ENCODE measurements at regions not wholly inside any gene's neighbourhood (a gene's known extent, or its start where the extent isn't known, plus 50 kb on each side); places are given as distances from the start of the nearest gene placed in this dataset.
"Not testable (repeated sequence)": the region's sequence is repeated elsewhere in the genome, so short reads cannot be mapped to it uniquely, and the experiment has no call there.

GRCh38 chr2:47728551-47728950 lies 54.4 kb upstream of the MSH6 start:
- no peak for DNase-seq (ENCODE audit: low spot score)

- DNase-seq (ENCODE audit: low spot score), result no peak
Observed at GRCh38 chr2:47727956-47728355, 55.0 kb upstream of the MSH6 start.

GRCh38 chr2:47726978-47727377 lies 56.0 kb upstream of the MSH6 start:
- not testable (repeated sequence) for DNase-seq (ENCODE audit: low spot score)

DNA sequence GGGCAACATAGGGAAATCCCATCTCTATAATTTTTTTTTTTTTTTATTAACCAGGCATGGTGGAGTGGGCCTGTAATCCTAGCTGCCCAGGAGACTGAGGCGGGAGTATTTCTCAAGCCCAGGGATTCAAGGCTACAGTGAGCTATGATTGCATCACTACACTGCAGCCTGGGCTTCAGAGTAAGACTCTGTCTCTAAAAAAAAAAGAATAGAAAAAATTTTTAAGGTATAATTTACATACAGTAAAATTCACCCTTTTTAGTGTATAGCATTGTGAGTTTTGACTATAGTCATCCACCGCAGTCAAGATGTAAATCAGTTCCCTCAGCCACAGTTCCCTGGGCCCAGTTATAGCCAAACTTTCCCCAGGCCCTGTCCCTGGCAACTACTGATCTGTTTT lies 57.1 kb upstream of the MSH6 start:
- peak; percentile 39 for DNase-seq (ENCODE audit: low spot score)

GRCh38 chr2:47724221-47724981 lies 58.5 kb upstream of the MSH6 start:
- DNase-seq (ENCODE audit: low spot score), result peak; percentile 99

GRCh38 chr2:47721296-47721695 lies 61.6 kb upstream of the MSH6 start:
- no peak for DNase-seq (ENCODE audit: low spot score)

- DNase-seq (ENCODE audit: low spot score), result no peak
Observed at GRCh38 chr2:47720559-47720958, 62.4 kb upstream of the MSH6 start.

- peak; percentile 53 for DNase-seq (ENCODE audit: low spot score)
Observed at GRCh38 chr2:47720036-47720435, 62.9 kb upstream of the MSH6 start.

GRCh38 chr2:47719099-47719498 lies 63.8 kb upstream of the MSH6 start:
- DNase-seq (ENCODE audit: low spot score), result peak; percentile 89

DNA sequence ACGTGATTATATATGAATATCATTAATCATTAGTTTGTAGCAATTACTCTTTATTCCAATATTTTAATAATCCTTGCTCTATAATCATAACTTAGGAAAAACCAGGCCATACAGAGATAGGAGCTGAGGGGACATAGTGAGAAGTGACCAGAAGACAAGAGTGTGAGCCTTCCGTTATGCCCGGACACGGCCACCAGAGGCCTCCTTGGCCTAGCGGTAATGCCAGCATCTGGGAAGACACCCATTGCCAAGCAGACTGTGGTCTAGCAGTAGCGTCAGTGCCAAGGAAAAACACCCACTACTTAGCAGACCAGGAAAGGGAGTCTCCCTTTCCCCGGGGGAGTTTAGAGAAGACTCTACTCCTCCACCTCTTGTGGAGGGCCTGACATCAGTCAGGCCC lies 66.6 kb upstream of the MSH6 start:
- DNase-seq (ENCODE audit: low spot score), result not testable (repeated sequence)

DNA sequence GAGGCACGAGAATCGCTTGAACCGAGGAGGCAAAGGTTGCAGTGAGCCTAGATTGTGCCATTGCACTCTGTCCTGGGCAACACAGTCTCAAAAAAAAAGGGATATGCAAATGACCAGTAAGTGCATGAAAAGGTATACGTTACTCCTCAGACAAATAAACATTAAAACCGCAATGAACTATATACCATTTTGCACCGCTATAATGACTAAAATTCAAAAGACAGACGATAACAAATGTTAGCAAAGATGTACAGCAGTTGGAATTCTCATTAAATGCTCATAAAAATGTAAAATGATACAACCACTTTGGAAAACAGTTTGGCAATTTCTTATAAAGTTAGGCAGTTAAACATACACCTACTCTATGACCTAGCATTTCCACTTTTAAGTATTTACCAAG lies 67.4 kb upstream of the MSH6 start:
- no peak for DNase-seq (ENCODE audit: low spot score)

DNA sequence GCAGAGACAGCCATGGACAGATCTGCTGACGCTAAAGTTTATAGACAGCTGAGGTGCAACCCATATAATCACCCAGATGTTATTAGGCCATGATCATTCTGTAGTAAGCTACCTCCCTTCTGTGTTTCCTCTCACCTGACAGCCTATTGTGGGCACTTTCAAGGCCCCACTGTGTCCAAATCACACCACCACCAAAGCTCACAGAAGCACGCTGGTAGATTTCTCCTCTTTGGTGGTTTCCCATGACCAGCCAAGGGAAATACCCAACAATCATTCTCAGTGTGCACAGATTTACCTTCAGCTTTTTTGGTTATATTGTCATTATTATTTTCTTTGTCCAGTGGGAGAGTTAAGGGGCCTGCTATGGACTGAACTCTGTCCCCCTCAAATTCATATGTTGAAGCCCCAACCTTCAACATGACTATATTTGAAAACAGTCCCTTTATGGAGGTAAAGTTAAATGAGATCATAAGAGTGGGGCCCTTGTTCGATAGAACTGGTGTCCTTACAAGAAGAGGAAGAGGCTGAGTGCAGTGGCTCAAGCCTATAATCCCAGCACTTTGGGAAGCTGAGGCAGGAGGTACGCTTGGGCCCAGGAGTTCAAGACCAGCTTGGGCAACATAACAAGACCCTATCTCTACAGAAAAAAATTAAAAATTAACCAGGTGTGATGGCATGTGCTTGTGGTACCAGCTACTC lies 74.0 kb upstream of the MSH6 start:
- no peak for DNase-seq (ENCODE audit: low spot score)

DNA sequence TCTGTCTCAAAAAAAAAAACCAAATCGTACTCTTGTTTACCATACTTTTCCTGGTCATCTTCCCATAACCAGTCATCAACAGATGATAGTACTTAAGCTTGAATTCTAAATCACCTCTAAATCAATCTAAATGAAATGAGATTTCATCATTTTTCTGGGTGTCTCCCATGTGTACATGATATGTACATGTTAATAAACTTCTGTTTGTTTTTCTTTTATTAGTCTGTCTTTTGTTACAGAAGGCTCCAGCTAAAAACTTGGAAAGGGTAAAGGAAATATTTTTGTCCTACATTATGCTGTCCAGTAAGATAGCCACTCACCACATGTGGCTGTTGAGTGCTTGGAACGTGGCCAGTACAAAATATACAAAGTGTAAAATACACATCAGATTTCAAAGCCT lies 78.7 kb upstream of the MSH6 start:
- no peak for DNase-seq (ENCODE audit: low spot score)

GRCh38 chr2:47699533-47700215 lies 83.3 kb upstream of the MSH6 start:
- DNase-seq (ENCODE audit: low spot score), result peak; percentile 65

GRCh38 chr2:47698436-47698972 lies 84.4 kb upstream of the MSH6 start:
- peak; percentile 50 for DNase-seq (ENCODE audit: low spot score)

DNA sequence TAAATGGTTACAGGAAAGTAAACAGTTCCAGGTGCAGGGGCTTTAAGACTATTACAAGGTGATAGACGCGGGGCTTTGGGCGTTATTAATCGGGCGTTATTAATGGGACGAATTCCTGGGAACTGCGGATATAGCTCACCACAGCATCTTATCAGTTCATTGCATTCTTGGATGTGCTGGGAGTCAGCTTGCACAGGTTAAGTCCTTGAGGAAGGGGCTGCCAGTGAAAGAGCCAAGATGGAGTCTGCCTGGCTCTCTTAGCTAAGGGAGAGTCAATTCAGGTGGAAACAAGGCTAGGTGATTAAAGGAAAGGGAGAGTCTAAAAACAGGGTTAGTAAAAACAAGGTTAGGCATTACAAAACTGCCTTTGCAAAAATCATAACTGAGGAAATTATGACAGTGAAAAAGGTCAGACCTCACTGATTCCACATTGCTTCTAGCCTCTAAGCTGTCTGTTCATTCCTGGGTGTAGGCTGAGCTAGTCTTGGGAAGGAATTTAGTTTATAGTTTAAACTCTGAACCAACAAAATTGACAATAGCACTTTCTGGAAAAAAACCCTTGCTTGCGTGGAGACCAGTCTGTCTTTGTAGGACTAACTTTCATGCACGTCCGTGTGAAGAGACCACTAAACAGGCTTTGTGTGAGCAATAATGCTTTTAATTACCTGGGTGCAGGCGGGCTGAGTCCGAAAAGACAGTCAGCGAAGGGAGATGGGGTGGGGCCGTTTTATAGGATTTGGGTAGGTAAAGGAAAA lies 85.1 kb upstream of the MSH6 start:
- DNase-seq (ENCODE audit: low spot score), result peak; percentile 38

- DNase-seq (ENCODE audit: low spot score), result peak; percentile 72
Observed at GRCh38 chr2:47697000-47697601, 85.8 kb upstream of the MSH6 start.

DNA sequence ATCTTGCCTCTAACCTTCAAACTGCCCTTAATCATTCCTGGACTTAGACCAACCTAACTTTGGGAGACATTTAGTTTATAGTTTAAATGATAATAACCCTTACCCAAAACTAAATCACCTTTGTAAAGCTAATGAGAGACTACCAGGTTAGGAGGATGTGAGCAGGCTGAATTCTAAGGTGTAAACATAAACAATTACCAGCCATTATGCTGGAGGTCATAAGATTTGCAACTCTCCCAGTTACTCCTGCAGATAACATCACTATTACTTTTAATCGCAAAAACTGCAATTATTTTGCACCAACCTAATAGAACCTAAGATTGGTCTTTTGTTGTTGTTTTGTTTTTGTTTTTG lies 86.5 kb upstream of the MSH6 start:
- DNase-seq (ENCODE audit: low spot score), result peak; percentile 41

DNA sequence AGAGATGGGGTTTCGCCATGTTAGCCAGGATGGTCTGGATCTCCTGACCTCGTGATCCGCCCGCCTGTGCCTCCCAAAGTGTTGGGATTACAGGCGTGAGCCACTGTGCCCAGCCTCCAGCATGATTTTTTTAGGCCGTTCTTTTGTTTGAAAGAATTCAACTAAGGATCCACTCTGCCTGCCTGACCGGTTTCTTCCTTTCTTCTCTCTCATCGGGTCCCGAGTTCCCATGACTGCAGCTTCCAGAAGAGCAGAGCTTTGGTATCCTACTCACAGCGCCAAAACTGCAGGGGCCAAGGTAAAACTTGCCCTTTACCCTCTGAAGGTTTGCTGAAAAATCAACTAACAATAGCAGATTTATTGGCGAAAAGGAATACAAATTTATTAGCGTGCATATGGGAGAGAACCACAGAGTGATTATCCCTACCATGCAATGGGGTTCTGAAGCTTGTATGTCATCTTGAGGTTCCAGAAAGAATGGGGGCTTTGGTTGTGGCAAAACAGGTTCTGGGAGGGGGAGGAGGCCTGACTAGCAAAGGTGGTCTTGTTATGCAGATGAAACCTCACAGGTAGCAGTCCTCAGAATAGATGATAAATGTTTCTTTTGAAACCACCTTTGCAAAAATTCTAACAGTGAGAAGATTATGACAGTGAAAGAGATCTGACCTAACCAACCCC lies 87.0 kb upstream of the MSH6 start:
- DNase-seq (ENCODE audit: low spot score), result peak; percentile 49

DNA sequence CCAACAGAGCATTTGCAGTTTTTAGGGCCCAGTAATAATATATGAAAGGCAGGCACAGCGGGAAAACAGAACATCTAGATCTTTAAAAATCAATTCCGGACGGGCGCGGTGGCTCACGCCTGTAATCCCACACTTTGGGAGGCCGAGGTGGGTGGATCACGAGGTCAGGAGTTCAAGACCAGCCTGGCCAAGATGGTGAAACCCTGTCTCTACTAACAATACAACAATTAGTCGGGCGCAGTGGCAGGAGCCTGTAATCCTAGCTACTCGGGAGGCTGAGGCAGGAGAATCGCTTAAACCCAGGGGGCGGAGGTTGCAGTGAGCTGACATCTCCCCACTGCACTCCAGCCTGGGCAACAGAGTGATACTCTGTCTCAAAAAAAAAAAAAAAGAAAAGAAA lies 88.5 kb upstream of the MSH6 start:
- DNase-seq (ENCODE audit: low spot score), result not testable (repeated sequence)

- DNase-seq (ENCODE audit: low spot score), result not testable (repeated sequence)
Observed at GRCh38 chr2:47690706-47691325, 92.1 kb upstream of the MSH6 start.
